GM23248 (cell line): ENCODE measurements at regions not wholly inside any gene's neighbourhood (a gene's known extent, or its start where the extent isn't known, plus 50 kb on each side); places are given as distances from the start of the nearest gene placed in this dataset.

ENCODE experiments used
- DNase-seq: peaks from one replicate; pipeline ENCODE4 v3.0.0-alpha.2; 2015
- H2AFZ ChIP-seq: fragments of 200-600 bp; sonication (generic); 2 replicates; pipeline ENCODE4 v1.6.1; 2016; ENCODE audit warnings: antibody characterized with exemption
- H3F3A ChIP-seq: fragments of 200-600 bp; sonication (generic); 2 replicates; pipeline ENCODE4 v1.6.1; 2016; ENCODE audit warnings: mild to moderate bottlenecking, antibody characterized with exemption, mixed run types; ENCODE audit not compliant: insufficient read depth
- H3K27ac ChIP-seq: fragments of 200-600 bp; sonication (generic); 2 replicates; pipeline ENCODE4 v1.5.1; 2016; ENCODE audit warnings: mild to moderate bottlenecking
- H3K27me3 ChIP-seq: fragments of 200-600 bp; sonication (generic); replicated peaks from 2 replicates; pipeline ENCODE4 v1.6.1; 2016; ENCODE audit warnings: mild to moderate bottlenecking; ENCODE audit not compliant: insufficient read depth
- H3K36me3 ChIP-seq: fragments of 200-600 bp; sonication (generic); 2 replicates; pipeline ENCODE4 v1.6.1; 2016; ENCODE audit warnings: low read depth, mild to moderate bottlenecking
- H3K4me1 ChIP-seq: fragments of 200-600 bp; sonication (generic); 2 replicates; pipeline ENCODE4 v1.6.1; 2016; ENCODE audit warnings: mild to moderate bottlenecking; ENCODE audit not compliant: insufficient read depth
- H3K4me2 ChIP-seq: fragments of 200-600 bp; sonication (generic); one replicate; pipeline ENCODE4 v1.6.1; 2016; ENCODE audit warnings: mild to moderate bottlenecking; ENCODE audit not compliant: unreplicated experiment
- H3K4me3 ChIP-seq: fragments of 200-600 bp; sonication (generic); 2 replicates; pipeline ENCODE4 v1.5.1; 2016; ENCODE audit warnings: mild to moderate bottlenecking
- H3K79me2 ChIP-seq: fragments of 200-600 bp; sonication (generic); 2 replicates; pipeline ENCODE4 v1.6.1; 2016; ENCODE audit warnings: mild to moderate bottlenecking; ENCODE audit not compliant: insufficient read depth
- H3K9ac ChIP-seq: fragments of 200-600 bp; sonication (generic); 2 replicates; pipeline ENCODE4 v1.6.1; 2016; ENCODE audit warnings: mild to moderate bottlenecking
- H3K9me2 ChIP-seq: fragments of 200-600 bp; sonication (generic); 2 replicates; pipeline ENCODE4 v1.6.1; 2016; ENCODE audit warnings: mixed run types, mild to moderate bottlenecking, moderate library complexity; ENCODE audit not compliant: insufficient read depth
- H3K9me3 ChIP-seq: fragments of 200-600 bp; sonication (generic); one replicate; pipeline ENCODE4 v1.6.1; 2017; ENCODE audit warnings: low read depth
- H4K20me1 ChIP-seq: fragments of 200-600 bp; sonication (generic); 2 replicates; pipeline ENCODE4 v1.6.0; 2016; ENCODE audit not compliant: insufficient read depth
- EZH2 ChIP-seq: fragments of 200-600 bp; sonication (generic); IDR thresholded peaks from 2 replicates; pipeline ENCODE4 v1.6.1; 2018; ENCODE audit warnings: antibody characterized with exemption, mild to moderate bottlenecking; ENCODE audit not compliant: insufficient read depth, poor library complexity, severe bottlenecking
- EZH2phosphoT487 ChIP-seq: fragments of 200-600 bp; sonication (generic); IDR thresholded peaks from 2 replicates; pipeline ENCODE4 v1.6.1; 2018; ENCODE audit warnings: antibody characterized with exemption, moderate library complexity, mild to moderate bottlenecking, low read depth; ENCODE audit not compliant: insufficient read depth
- WGBS, 2 experiments: methylation state at CpG; one replicate each; pipeline ENCODE4 v1.1.6; 2015 to 2017; ENCODE audit warnings: low lambda C conversion rate in 2 of 2, low coverage in 1 of 2; ENCODE audit errors: missing lambda C conversion rate in 2 of 2; 5-methylcytosine and 5-hydroxymethylcytosine counted together
- in situ Hi-C: fragments of 300-500 bp; cut with MboI; formaldehyde crosslinking; loops from 2 replicates; pipeline ENCODE4 v1.15.0; 2020

DNA sequence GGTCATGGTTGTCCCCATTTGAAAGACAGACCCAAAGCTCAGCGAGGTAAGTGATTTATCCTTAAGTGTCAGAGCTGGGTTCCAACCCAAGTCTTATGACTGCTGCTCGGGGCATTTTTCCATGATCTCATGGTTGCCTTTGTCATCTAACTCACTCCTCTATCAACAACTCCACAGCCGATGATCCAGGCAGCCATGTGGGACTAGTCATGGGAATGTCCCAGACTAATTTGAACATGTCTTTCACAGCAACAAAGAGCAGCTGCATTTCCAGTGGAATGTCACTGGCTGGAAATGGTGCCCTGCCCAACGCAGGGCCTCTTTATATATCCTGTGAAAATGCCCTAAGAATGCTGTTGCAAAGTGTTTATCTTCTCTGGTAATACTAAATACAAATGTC lies 284.8 kb upstream of the PPARGC1A start:
- Histone ChIP-seq H3K9me3 (no peaks in the 10 kb centered on the region), H2AFZ (no peak overlapping the region), H3K79me2 (no peaks in the 10 kb centered on the region), H3K9ac (no peak overlapping the region), H3K9me2 (no peaks in the 10 kb centered on the region), H3F3A (no peaks in the 10 kb centered on the region), H3K27me3 (no peaks in the 10 kb centered on the region), H3K4me1 (no peaks in the 10 kb centered on the region), H3K4me2 (no peak overlapping the region), H3K4me3 (no peak overlapping the region), H3K27ac (no peak overlapping the region), H4K20me1 (no peaks in the 10 kb centered on the region), H3K36me3 (no peaks in the 10 kb centered on the region)
- WGBS, 2 experiments = 5 to 9% methylated on average over 4 of the region's 4 CpGs
- in situ Hi-C loops = no loop called here
- DNase-seq = peak; percentile 33
- TF ChIP-seq EZH2phosphoT487 (no peak), EZH2 (no peak)

- in situ Hi-C loops = no loop called here
- H3K4me1 ChIP-seq = no peaks in the 10 kb centered on the region
- no peaks in the 10 kb centered on the region for H3K9me3 ChIP-seq
- 47 to 54% methylated on average over 4 of the region's 4 CpGs for WGBS, 2 experiments
- no peak overlapping the region for H3K27ac ChIP-seq
- no peaks in the 10 kb centered on the region for H3K9me2 ChIP-seq
- H3K4me3 ChIP-seq = no peak overlapping the region
- no peak for DNase-seq
- H3K4me2 ChIP-seq = no peak overlapping the region
- no peaks in the 10 kb centered on the region for H3K36me3 ChIP-seq
- no peaks in the 10 kb centered on the region for H4K20me1 ChIP-seq
- H3K27me3 ChIP-seq = peaks cover 6% of the 10 kb centered on the region; the same call in 1 of the 2 replicates
- H2AFZ ChIP-seq = no peak overlapping the region
- no peak for TF ChIP-seq EZH2
- no peak for TF ChIP-seq EZH2phosphoT487
- H3K79me2 ChIP-seq = no peaks in the 10 kb centered on the region
- H3F3A ChIP-seq = no peaks in the 10 kb centered on the region
- no peak overlapping the region for H3K9ac ChIP-seq
These were observed 282.6 kb upstream of the PPARGC1A start for GRCh38 chr4:24172406-24172805.

- in situ Hi-C loops = no loop called here
- Histone ChIP-seq H3K4me1 (no peaks in the 10 kb centered on the region), H3K27me3 (peaks cover 10% of the 10 kb centered on the region; the same call in 1 of the 2 replicates), H3F3A (no peaks in the 10 kb centered on the region), H3K79me2 (no peaks in the 10 kb centered on the region), H3K4me3 (no peak overlapping the region), H2AFZ (no peak overlapping the region), H3K4me2 (no peak overlapping the region), H4K20me1 (no peaks in the 10 kb centered on the region), H3K9ac (no peak overlapping the region), H3K9me3 (no peaks in the 10 kb centered on the region), H3K36me3 (no peaks in the 10 kb centered on the region), H3K27ac (no peak overlapping the region), H3K9me2 (no peaks in the 10 kb centered on the region)
- DNase-seq = no peak
- TF ChIP-seq EZH2phosphoT487 (no peak), EZH2 (no peak)
These were observed 280.1 kb upstream of the PPARGC1A start for GRCh38 chr4:24169956-24170355.

- H2AFZ ChIP-seq = no peak overlapping the region
- H3K36me3 ChIP-seq = no peaks in the 10 kb centered on the region
- no peaks in the 10 kb centered on the region for H3K9me2 ChIP-seq
- TF ChIP-seq EZH2 (no peak), EZH2phosphoT487 (no peak)
- no peak overlapping the region for H3K4me2 ChIP-seq
- no peak overlapping the region for H3K4me3 ChIP-seq
- no peak for DNase-seq
- H3K9me3 ChIP-seq = no peaks in the 10 kb centered on the region
- no peaks in the 10 kb centered on the region for H3K79me2 ChIP-seq
- H4K20me1 ChIP-seq = no peaks in the 10 kb centered on the region
- peaks cover 10% of the 10 kb centered on the region; the same call in 1 of the 2 replicates for H3K27me3 ChIP-seq
- 39 to 48% methylated on average over 2 of the region's 2 CpGs for WGBS, 2 experiments
- H3K27ac ChIP-seq = no peak overlapping the region
- no peaks in the 10 kb centered on the region for H3K4me1 ChIP-seq
- no peak overlapping the region for H3K9ac ChIP-seq
- in situ Hi-C loops = no loop called here
- no peaks in the 10 kb centered on the region for H3F3A ChIP-seq
These were observed 278.8 kb upstream of the PPARGC1A start for GRCh38 chr4:24168658-24169057.

DNA sequence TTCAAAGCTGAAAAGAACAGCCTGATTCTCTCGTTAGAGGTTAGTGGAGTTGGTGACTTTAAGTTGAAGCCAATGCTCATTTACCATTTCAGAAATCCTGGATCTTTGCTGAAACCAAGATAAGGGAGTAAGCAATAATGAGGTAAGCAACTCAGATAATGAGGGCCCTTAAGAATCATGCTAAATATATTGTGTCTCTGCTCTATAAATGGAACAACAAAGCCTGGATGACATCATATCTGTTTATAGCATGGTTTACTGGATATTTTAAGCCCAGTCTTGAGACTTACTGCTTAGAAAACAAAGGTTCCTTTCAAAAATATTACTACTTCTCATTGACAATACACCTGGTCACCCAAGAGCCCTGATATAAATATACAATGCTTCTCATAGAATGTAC lies 276.7 kb upstream of the PPARGC1A start:
- no peaks in the 10 kb centered on the region for H3K36me3 ChIP-seq
- H3K79me2 ChIP-seq = no peaks in the 10 kb centered on the region
- no peaks in the 10 kb centered on the region for H3K9me2 ChIP-seq
- TF ChIP-seq EZH2 = no peak
- no peak for TF ChIP-seq EZH2phosphoT487
- peaks cover 10% of the 10 kb centered on the region; the same call in 1 of the 2 replicates for H3K27me3 ChIP-seq
- H4K20me1 ChIP-seq = no peaks in the 10 kb centered on the region
- H3K27ac ChIP-seq = no peak overlapping the region
- in situ Hi-C loops = no loop called here
- no peak overlapping the region for H3K4me2 ChIP-seq
- H3K4me1 ChIP-seq = no peaks in the 10 kb centered on the region
- 0% methylated on average over 1 of the region's 1 CpG for WGBS, 2 experiments
- DNase-seq = no peak
- no peaks in the 10 kb centered on the region for H3F3A ChIP-seq
- H3K9ac ChIP-seq = no peak overlapping the region
- H2AFZ ChIP-seq = no peak overlapping the region
- H3K9me3 ChIP-seq = no peaks in the 10 kb centered on the region
- no peak overlapping the region for H3K4me3 ChIP-seq
